ENCODE measurements at regions not wholly inside any gene's neighbourhood (a gene's known extent, or its start where the extent isn't known, plus 50 kb on each side); places are given as distances from the start of the nearest gene placed in this dataset.

DNA sequence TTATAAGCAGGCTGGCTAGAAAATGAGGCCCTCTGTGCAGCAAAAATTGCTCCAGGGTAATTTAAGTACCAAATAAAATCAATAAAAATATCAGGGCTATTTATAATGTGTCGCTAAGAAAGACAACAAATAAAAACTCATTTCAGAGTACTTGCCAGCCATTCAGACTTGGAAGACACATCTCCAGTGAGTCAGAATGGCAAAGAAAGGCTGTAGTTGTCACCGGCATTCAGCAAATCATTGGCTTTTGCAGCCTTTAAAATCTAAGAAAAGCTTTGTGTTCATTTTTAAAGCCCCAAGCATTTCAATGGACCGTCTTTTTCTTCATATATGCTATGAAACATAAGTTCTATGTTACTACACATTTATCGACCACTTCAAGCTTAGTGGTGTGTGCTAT lies 141.1 kb upstream of the HNMT start (continued):
- TF ChIP-seq, protein P1, sequence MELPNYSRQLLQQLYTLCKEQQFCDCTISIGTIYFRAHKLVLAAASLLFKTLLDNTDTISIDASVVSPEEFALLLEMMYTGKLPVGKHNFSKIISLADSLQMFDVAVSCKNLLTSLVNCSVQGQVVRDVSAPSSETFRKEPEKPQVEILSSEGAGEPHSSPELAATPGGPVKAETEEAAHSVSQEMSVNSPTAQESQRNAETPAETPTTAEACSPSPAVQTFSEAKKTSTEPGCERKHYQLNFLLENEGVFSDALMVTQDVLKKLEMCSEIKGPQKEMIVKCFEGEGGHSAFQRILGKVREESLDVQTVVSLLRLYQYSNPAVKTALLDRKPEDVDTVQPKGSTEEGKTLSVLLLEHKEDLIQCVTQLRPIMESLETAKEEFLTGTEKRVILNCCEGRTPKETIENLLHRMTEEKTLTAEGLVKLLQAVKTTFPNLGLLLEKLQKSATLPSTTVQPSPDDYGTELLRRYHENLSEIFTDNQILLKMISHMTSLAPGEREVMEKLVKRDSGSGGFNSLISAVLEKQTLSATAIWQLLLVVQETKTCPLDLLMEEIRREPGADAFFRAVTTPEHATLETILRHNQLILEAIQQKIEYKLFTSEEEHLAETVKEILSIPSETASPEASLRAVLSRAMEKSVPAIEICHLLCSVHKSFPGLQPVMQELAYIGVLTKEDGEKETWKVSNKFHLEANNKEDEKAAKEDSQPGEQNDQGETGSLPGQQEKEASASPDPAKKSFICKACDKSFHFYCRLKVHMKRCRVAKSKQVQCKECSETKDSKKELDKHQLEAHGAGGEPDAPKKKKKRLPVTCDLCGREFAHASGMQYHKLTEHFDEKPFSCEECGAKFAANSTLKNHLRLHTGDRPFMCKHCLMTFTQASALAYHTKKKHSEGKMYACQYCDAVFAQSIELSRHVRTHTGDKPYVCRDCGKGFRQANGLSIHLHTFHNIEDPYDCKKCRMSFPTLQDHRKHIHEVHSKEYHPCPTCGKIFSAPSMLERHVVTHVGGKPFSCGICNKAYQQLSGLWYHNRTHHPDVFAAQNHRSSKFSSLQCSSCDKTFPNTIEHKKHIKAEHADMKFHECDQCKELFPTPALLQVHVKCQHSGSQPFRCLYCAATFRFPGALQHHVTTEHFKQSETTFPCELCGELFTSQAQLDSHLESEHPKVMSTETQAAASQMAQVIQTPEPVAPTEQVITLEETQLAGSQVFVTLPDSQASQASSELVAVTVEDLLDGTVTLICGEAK (IDR thresholded peaks at IDR 0.05; ENCODE audit: borderline replicate concordance): no peak
- no peak for TF ChIP-seq ZNF217 (IDR thresholded peaks at IDR 0.05)
- no peak for TF ChIP-seq HDAC6 (IDR thresholded peaks at IDR 0.05; ENCODE audit: unreplicated experiment)
- TF ChIP-seq MYB (IDR thresholded peaks at IDR 0.05; ENCODE audit: borderline replicate concordance, low read depth, low read length): no peak
- no peak for TF ChIP-seq CHD2 (IDR thresholded peaks at IDR 0.05; ENCODE audit: borderline replicate concordance, low read depth, low read length)
- TF ChIP-seq TBL1XR1 (IDR thresholded peaks at IDR 0.05; ENCODE audit: low read depth, low read length): no peak
- no peak for TF ChIP-seq IRF4 (IDR thresholded peaks at IDR 0.05; ENCODE audit: low read depth, low read length)
- TF ChIP-seq CBFB (IDR thresholded peaks at IDR 0.05; ENCODE audit: low read depth): no peak

DNA sequence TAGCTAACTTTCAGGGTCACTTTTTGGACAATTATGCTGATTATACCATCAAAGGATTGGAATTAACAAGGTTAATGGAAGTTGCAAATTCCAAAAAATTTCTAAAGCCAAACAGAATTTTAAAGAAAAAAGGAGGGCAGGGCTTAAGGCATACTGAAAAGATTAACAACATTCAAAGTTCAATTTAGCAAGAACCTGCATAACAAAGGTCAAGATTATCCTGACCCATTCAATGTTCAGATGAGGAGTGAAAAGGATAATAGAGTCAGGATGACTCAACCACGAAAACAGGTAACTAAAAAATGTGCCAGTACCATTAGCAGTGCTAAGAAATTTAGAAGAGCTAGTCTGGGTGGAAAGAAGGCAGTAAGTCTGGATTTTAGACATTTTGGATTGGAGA lies 139.8 kb upstream of the HNMT start:
- ChIA-PET CTCF (interaction anchor here (0.6 to 1.2 kb wide), 2 partner anchors 10 to 826 kb away, joined by 3 read pairs; no protein-coding TSS in a partner anchor), SMC1A (ENCODE audit: uncharacterized antibody, unreplicated experiment) (interaction anchor here (0.6 kb wide), 1 partner anchor 9 kb away, joined by 3 read pairs; no protein-coding TSS in a partner anchor), POLR2A (no interaction called here), RAD21 (ENCODE audit: unreplicated experiment) (no interaction called here)
- no TSS peak for BruUV-seq (replicated peaks)
- H3K27ac ChIP-seq (ENCODE audit: control insufficient read depth, insufficient read depth): no peak overlapping the region
- DNase-seq (ENCODE audit: low read depth, low spot score) (no peak), FAIRE-seq (no peak), ATAC-seq (no peak)
- H3K4me3 ChIP-seq: no peak overlapping the region
- no peaks in the 10 kb centered on the region for H3K27me3 ChIP-seq (replicated peaks in 1 of 2; ENCODE audit: control insufficient read depth in 2 of 2, insufficient read depth in 2 of 2, low read length in 1 of 2)
- TF ChIP-seq ETV6 (conservative IDR thresholded peaks at IDR 0.05 in 1 of 2, IDR thresholded peaks at IDR 0.05 in 1 of 2; ENCODE audit: borderline replicate concordance in 1 of 2, low read depth in 1 of 2): no peak
- no peak for TF ChIP-seq BACH1 (IDR thresholded peaks at IDR 0.05; ENCODE audit: borderline replicate concordance)
- TF ChIP-seq IKZF1 (conservative IDR thresholded peaks at IDR 0.05): no peak
- H3K79me2 ChIP-seq (ENCODE audit: control insufficient read depth, insufficient read depth, low read length): no peaks in the 10 kb centered on the region
- H3K9ac ChIP-seq (ENCODE audit: control insufficient read depth, insufficient read depth, low read length): no peak overlapping the region
- H3K36me3 ChIP-seq (ENCODE audit: control insufficient read depth in 2 of 2, insufficient read depth in 2 of 2, low read length in 1 of 2): no peaks in the 10 kb centered on the region
- H3K4me2 ChIP-seq (ENCODE audit: control insufficient read depth, insufficient read depth): no peak overlapping the region
- H2AFZ ChIP-seq (ENCODE audit: control insufficient read depth, low read depth, low read length): no peak overlapping the region
- in situ Hi-C loops (cut with MboI): no loop called here
- no peaks in the 10 kb centered on the region for H3K9me3 ChIP-seq (replicated peaks; ENCODE audit: control insufficient read depth, insufficient read depth, low read length)
- no peaks in the 10 kb centered on the region for H4K20me1 ChIP-seq (ENCODE audit: control insufficient read depth, insufficient read depth)
- 3% methylated on average over 1 of the region's 1 CpG for WGBS (ENCODE audit: insufficient coverage, insufficient replicate concordance, low lambda C conversion rate, missing lambda C conversion rate)
- H3K4me1 ChIP-seq (ENCODE audit: control insufficient read depth, insufficient read depth, low read length): no peaks in the 10 kb centered on the region
- intact Hi-C loops (cut with micrococcal nuclease; ENCODE audit: unreplicated experiment): no loop called here
